Upper lobe of right lung (tissue), 1 donor: ENCODE measurements at regions not wholly inside any gene's neighbourhood (a gene's known extent, or its start where the extent isn't known, plus 50 kb on each side); places are given as distances from the start of the nearest gene placed in this dataset.

Experiments used
- ATAC-seq: fragments of 200-7000 bp; cut with Tn5 transposase; one replicate; pipeline ENCODE4 v1.9.1; 2020; ENCODE audit warnings: mild to moderate bottlenecking, moderate library complexity
- DNase-seq: peaks from one replicate; pipeline ENCODE4 v3.0.0-alpha.2; 2020
- H3K27ac ChIP-seq: fragments of 200-600 bp; one replicate; pipeline ENCODE4 v1.8.0; 2022
- H3K27me3 ChIP-seq: fragments of 200-600 bp; one replicate; pipeline ENCODE4 v1.8.0; 2022; ENCODE audit warnings: mild to moderate bottlenecking
- H3K36me3 ChIP-seq: fragments of 200-600 bp; one replicate; pipeline ENCODE4 v1.8.0; 2022
- H3K4me1 ChIP-seq: fragments of 200-600 bp; one replicate; pipeline ENCODE4 v1.8.0; 2022
- H3K4me3 ChIP-seq: fragments of 200-600 bp; one replicate; pipeline ENCODE4 v1.8.0; 2022; ENCODE audit warnings: mild to moderate bottlenecking
- H3K9me3 ChIP-seq: fragments of 200-600 bp; one replicate; pipeline ENCODE4 v1.8.0; 2022
- intact Hi-C: fragments of 100-400 bp; cut with DNase I; formaldehyde crosslinking; loops from one replicate; pipeline ENCODE4 v1.11.0; 2022
- TF ChIP-seq, protein P1 (sequence below): fragments of 200-600 bp; IDR thresholded peaks from one replicate; pipeline ENCODE4 v1.8.0; 2022; ENCODE audit warnings: antibody characterized with exemption
- donor health status: DM: no; HTN: yes; CAD: no; lungs with severe emphysema.

DNA sequence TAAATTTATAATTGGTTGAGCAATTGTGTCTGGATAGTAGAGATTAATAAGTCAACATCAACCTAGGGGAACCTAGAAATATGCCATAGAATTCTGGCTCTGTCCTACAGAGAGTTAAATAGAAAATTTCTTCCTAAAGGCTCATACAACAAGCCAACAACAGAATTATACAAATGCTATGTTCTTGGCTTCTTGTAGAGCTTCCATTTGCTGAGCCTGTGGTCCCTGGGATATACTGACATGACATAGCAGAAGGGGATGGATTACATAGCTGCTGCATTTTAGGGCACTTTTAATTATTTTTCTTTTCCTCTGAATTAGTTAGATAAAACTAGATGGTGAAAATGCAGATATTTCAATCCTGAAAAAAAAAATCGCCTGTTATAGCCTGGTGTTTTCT, 95.5 kb upstream of the ST6GAL2 start:
- H3K4me3 ChIP-seq, result no peak overlapping the region
- no peaks in the 10 kb centered on the region for H3K9me3 ChIP-seq
- H3K27ac ChIP-seq, result no peak overlapping the region
- no peaks in the 10 kb centered on the region for H3K27me3 ChIP-seq
- no peak for ATAC-seq
- TF ChIP-seq, protein P1, sequence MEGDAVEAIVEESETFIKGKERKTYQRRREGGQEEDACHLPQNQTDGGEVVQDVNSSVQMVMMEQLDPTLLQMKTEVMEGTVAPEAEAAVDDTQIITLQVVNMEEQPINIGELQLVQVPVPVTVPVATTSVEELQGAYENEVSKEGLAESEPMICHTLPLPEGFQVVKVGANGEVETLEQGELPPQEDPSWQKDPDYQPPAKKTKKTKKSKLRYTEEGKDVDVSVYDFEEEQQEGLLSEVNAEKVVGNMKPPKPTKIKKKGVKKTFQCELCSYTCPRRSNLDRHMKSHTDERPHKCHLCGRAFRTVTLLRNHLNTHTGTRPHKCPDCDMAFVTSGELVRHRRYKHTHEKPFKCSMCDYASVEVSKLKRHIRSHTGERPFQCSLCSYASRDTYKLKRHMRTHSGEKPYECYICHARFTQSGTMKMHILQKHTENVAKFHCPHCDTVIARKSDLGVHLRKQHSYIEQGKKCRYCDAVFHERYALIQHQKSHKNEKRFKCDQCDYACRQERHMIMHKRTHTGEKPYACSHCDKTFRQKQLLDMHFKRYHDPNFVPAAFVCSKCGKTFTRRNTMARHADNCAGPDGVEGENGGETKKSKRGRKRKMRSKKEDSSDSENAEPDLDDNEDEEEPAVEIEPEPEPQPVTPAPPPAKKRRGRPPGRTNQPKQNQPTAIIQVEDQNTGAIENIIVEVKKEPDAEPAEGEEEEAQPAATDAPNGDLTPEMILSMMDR, result no peak
- intact Hi-C loops, result no loop called here
- DNase-seq, result no peak
- H3K4me1 ChIP-seq, result no peaks in the 10 kb centered on the region
- H3K36me3 ChIP-seq, result no peaks in the 10 kb centered on the region

DNA sequence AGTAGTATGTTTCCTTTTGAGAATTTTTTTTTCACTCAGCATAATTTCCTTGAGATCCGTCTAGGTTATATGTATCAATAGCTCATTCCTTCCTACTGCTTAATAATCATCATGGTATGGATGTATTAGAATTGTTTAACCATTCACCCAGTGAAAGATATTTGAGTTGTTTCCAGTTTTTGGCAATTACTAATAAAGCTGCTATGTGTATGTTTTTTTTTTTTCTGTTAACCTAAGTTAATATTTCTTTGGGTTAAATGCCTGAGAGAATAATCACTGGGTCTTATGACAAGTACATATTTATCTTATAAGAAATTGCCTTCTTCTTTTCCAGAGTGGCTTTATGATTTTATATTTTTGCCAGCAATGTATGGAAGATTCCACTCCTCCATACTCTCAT, 96.4 kb upstream of the ST6GAL2 start:
- intact Hi-C loops, result no loop called here

GRCh38 chr2:106983305-106983704, 97.3 kb upstream of the ST6GAL2 start:
- Histone ChIP-seq H3K27me3 (no peaks in the 10 kb centered on the region), H3K36me3 (no peaks in the 10 kb centered on the region), H3K9me3 (no peaks in the 10 kb centered on the region), H3K27ac (no peak overlapping the region), H3K4me3 (no peak overlapping the region), H3K4me1 (no peaks in the 10 kb centered on the region)
- ATAC-seq (no peak), DNase-seq (no peak)
- TF ChIP-seq, protein P1, result no peak
- intact Hi-C loops, result no loop called here

More for the DNA sequence above, 96.4 kb upstream of the ST6GAL2 start:
- TF ChIP-seq, protein P1, result no peak
- H3K4me1 ChIP-seq, result no peaks in the 10 kb centered on the region
- H3K9me3 ChIP-seq, result no peaks in the 10 kb centered on the region
- no peak overlapping the region for H3K4me3 ChIP-seq
- H3K27me3 ChIP-seq, result no peaks in the 10 kb centered on the region
- no peak overlapping the region for H3K27ac ChIP-seq
- H3K36me3 ChIP-seq, result no peaks in the 10 kb centered on the region
- ATAC-seq (no peak), DNase-seq (no peak)

DNA sequence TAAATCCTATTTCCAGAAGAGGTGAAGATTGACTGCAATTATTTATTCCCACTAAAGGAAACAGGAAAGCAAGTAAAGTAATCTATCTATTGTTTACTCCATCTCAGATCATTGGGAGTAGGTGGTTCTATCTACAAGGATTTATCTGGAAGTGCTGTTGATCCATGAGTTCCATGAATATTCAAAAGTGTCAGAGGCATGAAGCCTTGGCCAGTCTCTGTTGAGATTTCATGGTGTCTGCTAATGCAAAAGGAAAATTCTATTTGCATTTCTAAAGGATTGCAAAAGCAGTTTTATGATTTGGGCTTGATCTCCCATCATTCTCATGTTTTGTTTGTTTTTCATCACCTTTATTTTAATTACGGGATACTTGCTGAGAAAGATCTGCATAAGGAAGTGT, 102.4 kb upstream of the ST6GAL2 start:
- no peaks in the 10 kb centered on the region for H3K9me3 ChIP-seq
- TF ChIP-seq, protein P1, result no peak
- H3K4me3 ChIP-seq, result no peak overlapping the region
- DNase-seq, result no peak
- H3K36me3 ChIP-seq, result no peaks in the 10 kb centered on the region
- intact Hi-C loops, result no loop called here
- H3K4me1 ChIP-seq, result no peaks in the 10 kb centered on the region
- no peaks in the 10 kb centered on the region for H3K27me3 ChIP-seq
- ATAC-seq, result no peak
- H3K27ac ChIP-seq, result no peak overlapping the region

DNA sequence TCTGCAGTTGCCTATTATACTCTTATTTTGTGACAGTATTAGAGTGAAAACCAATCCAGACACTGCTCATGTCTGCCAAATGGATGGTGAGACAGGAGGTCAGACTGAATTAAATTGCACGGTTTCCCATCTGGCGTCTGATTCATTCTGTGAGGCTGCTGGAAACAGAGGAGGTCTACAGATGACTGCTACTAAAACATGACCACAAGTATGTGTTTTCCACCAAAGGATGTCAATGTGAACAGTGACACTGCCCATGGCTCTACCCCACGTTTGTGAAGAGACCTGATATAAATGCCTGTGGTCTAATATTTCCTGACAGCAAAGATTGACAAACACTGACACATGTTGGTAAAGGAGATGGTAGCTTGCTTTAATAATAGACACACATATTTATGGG, 104.3 kb upstream of the ST6GAL2 start:
- Histone ChIP-seq H3K36me3 (no peaks in the 10 kb centered on the region), H3K9me3 (no peaks in the 10 kb centered on the region), H3K4me3 (no peak overlapping the region), H3K27me3 (peaks cover 5% of the 10 kb centered on the region), H3K4me1 (no peaks in the 10 kb centered on the region), H3K27ac (no peak overlapping the region)
- DNase-seq, result no peak
- ATAC-seq, result no peak
- intact Hi-C loops, result no loop called here
- TF ChIP-seq, protein P1, result no peak

GRCh38 chr2:106991866-106992265, 105.9 kb upstream of the ST6GAL2 start:
- no peak for ATAC-seq
- no peak for DNase-seq
- Histone ChIP-seq H3K36me3 (no peaks in the 10 kb centered on the region), H3K27ac (no peak overlapping the region), H3K4me1 (no peaks in the 10 kb centered on the region), H3K9me3 (no peaks in the 10 kb centered on the region), H3K27me3 (peaks cover 5% of the 10 kb centered on the region), H3K4me3 (no peak overlapping the region)
- intact Hi-C loops, result no loop called here
- TF ChIP-seq, protein P1, result no peak
